ENCODE measurements at regions not wholly inside any gene's neighbourhood (a gene's known extent, or its start where the extent isn't known, plus 50 kb on each side); places are given as distances from the start of the nearest gene placed in this dataset.

DNA sequence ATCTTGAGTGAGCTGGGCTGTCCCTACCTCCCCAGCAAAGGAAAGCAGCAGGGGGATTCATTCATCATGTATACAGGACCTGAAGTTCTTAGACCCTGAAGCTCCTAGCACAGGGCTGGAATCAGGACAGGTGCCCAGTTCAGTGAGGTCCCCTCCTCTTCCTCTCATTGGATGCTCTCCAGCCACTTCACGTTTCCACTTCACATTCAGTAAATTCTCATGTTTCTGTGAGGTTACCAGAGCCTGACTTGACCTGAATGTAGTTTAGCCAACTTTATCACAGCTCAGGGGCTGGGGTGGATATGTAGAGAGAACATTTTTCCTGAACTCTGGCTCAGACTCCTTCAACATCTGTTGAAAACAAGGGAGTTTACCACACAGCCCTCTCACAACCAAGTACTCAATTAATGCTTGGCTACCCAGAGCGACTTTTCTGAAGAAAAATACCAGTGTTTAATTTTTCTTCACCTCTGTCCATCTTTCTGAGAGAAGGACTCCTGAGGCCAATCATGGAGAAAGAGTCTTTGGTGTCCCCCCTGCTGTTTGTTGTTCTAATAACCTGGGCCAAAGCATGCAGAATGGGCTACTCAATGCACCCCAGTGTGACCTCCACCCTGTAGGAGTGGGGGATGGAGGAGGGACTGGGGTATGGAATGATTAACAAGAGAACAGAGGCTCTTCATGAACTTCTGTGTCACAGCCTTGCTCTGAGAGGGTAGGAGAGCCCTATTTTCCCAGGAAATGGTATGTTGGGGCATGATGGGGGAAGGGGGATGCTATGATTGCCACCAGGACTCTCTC, 108.3 kb upstream of the FGGY start:
- no peaks in the 10 kb centered on the region for H3K4me1 ChIP-seq
- WGBS, 2 donors: 54 to 86% methylated on average over 2 of the region's 2 CpGs

DNA sequence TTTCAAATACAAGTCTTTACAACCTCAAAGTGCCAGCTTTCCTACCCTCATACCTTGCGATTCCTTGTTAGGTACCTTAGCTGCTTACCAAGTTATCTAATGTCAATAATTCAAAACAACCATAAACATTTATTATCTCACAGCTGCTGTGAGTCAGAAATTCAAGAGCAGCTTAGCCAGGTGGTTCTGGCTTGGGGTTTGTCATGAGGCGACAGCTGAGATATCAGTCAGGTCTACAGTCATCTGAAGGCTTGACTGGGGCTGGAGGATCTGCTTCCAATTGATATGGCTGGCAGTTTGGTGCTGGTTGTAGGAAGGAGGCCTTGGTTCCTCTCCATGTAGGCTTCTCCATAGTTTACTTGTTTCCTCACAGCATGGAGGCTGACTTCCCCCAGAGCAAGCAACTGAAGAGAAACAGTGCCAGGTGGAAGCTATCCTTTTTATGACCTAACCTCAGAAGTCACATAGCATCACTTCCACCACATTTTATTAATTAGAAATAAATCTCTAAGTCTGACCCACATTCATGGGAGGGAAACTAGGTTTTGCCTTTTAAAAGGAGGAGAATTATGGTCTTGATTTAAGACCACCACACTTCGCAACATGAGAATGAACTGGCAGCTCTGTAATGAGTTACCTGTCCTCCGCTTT, 103.3 kb upstream of the FGGY start:
- Histone ChIP-seq H3K27me3 (no peaks in the 10 kb centered on the region), H3K27ac (no peak overlapping the region), H3K9me3 (no peaks in the 10 kb centered on the region), H3K4me1 (peaks cover 0 to 5% (median 4%) of the 10 kb centered on the region in 4 donors), H3K36me3 (no peaks in the 10 kb centered on the region), H3K4me3 (no peak overlapping the region)
- TF ChIP-seq, protein P1, sequence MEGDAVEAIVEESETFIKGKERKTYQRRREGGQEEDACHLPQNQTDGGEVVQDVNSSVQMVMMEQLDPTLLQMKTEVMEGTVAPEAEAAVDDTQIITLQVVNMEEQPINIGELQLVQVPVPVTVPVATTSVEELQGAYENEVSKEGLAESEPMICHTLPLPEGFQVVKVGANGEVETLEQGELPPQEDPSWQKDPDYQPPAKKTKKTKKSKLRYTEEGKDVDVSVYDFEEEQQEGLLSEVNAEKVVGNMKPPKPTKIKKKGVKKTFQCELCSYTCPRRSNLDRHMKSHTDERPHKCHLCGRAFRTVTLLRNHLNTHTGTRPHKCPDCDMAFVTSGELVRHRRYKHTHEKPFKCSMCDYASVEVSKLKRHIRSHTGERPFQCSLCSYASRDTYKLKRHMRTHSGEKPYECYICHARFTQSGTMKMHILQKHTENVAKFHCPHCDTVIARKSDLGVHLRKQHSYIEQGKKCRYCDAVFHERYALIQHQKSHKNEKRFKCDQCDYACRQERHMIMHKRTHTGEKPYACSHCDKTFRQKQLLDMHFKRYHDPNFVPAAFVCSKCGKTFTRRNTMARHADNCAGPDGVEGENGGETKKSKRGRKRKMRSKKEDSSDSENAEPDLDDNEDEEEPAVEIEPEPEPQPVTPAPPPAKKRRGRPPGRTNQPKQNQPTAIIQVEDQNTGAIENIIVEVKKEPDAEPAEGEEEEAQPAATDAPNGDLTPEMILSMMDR (IDR thresholded peaks at IDR 0.05): no peak
- TF ChIP-seq POLR2AphosphoS5 (IDR thresholded peaks at IDR 0.05) (no peak), POLR2A (IDR thresholded peaks at IDR 0.05) (no peak), EP300 (IDR thresholded peaks at IDR 0.05) (no peak)
- intact Hi-C loops (cut with DNase I): no loop called here
- 37 to 51% methylated on average over 4 of the region's 4 CpGs for WGBS, 2 donors
- no peak for DNase-seq

More for the DNA sequence above, 108.3 kb upstream of the FGGY start:
- Histone ChIP-seq H3K36me3 (no peaks in the 10 kb centered on the region), H3K27me3 (no peaks in the 10 kb centered on the region), H3K9me3 (no peaks in the 10 kb centered on the region), H3K27ac (no peak overlapping the region), H3K4me3 (no peak overlapping the region)
- no peak for DNase-seq
- intact Hi-C loops (cut with DNase I): no loop called here
- TF ChIP-seq POLR2AphosphoS5 (IDR thresholded peaks at IDR 0.05) (no peak), POLR2A (IDR thresholded peaks at IDR 0.05) (no peak), EP300 (IDR thresholded peaks at IDR 0.05) (no peak)
- TF ChIP-seq, protein P1 (IDR thresholded peaks at IDR 0.05): no peak

DNA sequence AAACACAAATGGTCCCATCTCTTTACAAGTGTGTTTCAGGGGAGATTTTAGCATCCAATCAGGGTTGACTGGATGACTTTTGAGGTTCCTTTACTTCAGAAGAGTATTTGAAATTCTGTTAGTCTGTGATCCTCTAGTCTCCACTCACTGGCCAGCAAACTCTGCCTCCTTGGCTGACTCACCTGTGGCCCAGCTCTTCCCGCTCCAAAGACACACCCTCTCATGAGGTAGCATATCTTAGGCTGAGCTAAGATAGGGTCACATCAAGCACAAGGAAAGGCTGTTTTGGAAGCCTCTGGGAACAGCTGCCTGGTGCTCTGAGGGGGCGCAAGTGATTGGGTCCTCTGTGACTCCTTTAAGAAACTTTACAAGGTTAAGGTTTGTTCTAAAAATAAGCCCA, 102.3 kb upstream of the FGGY start:
- H3K9me3 ChIP-seq: no peaks in the 10 kb centered on the region
- TF ChIP-seq EP300 (IDR thresholded peaks at IDR 0.05) (no peak), POLR2AphosphoS5 (IDR thresholded peaks at IDR 0.05) (no peak), POLR2A (IDR thresholded peaks at IDR 0.05) (no peak)
- TF ChIP-seq, protein P1 (IDR thresholded peaks at IDR 0.05): no peak
- intact Hi-C loops (cut with DNase I): no loop called here
- H3K36me3 ChIP-seq: no peaks in the 10 kb centered on the region
- no peaks in the 10 kb centered on the region for H3K27me3 ChIP-seq
- H3K4me3 ChIP-seq: no peak overlapping the region
- DNase-seq: no peak
- H3K27ac ChIP-seq: no peak overlapping the region
- H3K4me1 ChIP-seq: peaks cover 0 to 9% (median 8%) of the 10 kb centered on the region in 4 donors
- WGBS, 2 donors: 92 to 95% methylated on average over 2 of the region's 2 CpGs

DNA sequence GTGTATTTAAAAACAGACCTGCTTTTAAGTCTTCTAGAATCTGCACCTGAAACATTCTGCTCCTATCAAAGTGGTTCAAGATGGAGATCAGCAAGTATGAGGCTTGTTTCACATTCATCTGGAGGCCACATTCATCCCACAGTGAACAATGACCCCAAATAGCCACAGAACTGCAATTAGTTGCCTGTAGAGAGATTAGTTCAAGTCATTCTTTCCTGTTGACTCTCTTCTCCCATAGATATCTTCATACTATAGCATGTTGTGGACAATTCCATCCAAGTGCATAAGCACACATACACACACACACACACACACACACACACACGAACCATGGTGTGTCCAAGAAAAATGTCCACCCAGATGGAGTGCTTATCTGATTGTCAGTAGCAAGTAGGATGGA, 101.7 kb upstream of the FGGY start:
- no peaks in the 10 kb centered on the region for H3K27me3 ChIP-seq
- H3K4me3 ChIP-seq: no peak overlapping the region
- intact Hi-C loops (cut with DNase I): no loop called here
- no peak for TF ChIP-seq POLR2A (IDR thresholded peaks at IDR 0.05)
- TF ChIP-seq POLR2AphosphoS5 (IDR thresholded peaks at IDR 0.05): no peak
- TF ChIP-seq EP300 (IDR thresholded peaks at IDR 0.05): no peak
- TF ChIP-seq, protein P1 (IDR thresholded peaks at IDR 0.05): no peak
- H3K27ac ChIP-seq: no peak overlapping the region
- 89 to 90% methylated on average over 1 of the region's 1 CpG for WGBS, 2 donors
- no peak for DNase-seq
- no peaks in the 10 kb centered on the region for H3K9me3 ChIP-seq
- no peaks in the 10 kb centered on the region for H3K36me3 ChIP-seq
- peaks cover 0 to 9% (median 8%) of the 10 kb centered on the region in 4 donors for H3K4me1 ChIP-seq

All from sigmoid colon (tissue), 6 donors.